Tongue (tissue), 1 donor: ENCODE measurements at regions not wholly inside any gene's neighbourhood (a gene's known extent, or its start where the extent isn't known, plus 50 kb on each side); places are given as distances from the start of the nearest gene placed in this dataset.
"Not testable (repeated sequence)": the region's sequence is repeated elsewhere in the genome, so short reads cannot be mapped to it uniquely, and the experiment has no call there.

Source experiments
- DNase-seq: peaks from one replicate; pipeline ENCODE4 v3.0.0-alpha.2; 2015

- DNase-seq: no peak
Observed at GRCh38 chr4:28835501-28835900, 1884.7 kb upstream of the PCDH7 start.

- no peak for DNase-seq
Observed at GRCh38 chr4:28842271-28842670, 1877.9 kb upstream of the PCDH7 start.

- no peak for DNase-seq
Observed at GRCh38 chr4:28845158-28845557, 1875.0 kb upstream of the PCDH7 start.

- DNase-seq: not testable (repeated sequence)
Observed at GRCh38 chr4:28857028-28857427, 1863.1 kb upstream of the PCDH7 start.

GRCh38 chr4:28868841-28869240 is 1851.3 kb upstream of the PCDH7 start:
- DNase-seq: no peak

- no peak for DNase-seq
Observed at GRCh38 chr4:28879178-28879577, 1841.0 kb upstream of the PCDH7 start.

GRCh38 chr4:28879900-28880299 is 1840.3 kb upstream of the PCDH7 start:
- no peak for DNase-seq

- DNase-seq: no peak
Observed at GRCh38 chr4:28883211-28883610, 1837.0 kb upstream of the PCDH7 start.

- DNase-seq: no peak
Observed at GRCh38 chr4:28886934-28887333, 1833.2 kb upstream of the PCDH7 start.

GRCh38 chr4:28890949-28891775 is 1829.0 kb upstream of the PCDH7 start:
- peak; percentile 1 for DNase-seq

- DNase-seq: no peak
Observed at GRCh38 chr4:28913466-28913865, 1806.7 kb upstream of the PCDH7 start.

- no peak for DNase-seq
Observed at GRCh38 chr4:28916585-28916984, 1803.6 kb upstream of the PCDH7 start.

GRCh38 chr4:28918871-28919270 is 1801.3 kb upstream of the PCDH7 start:
- no peak for DNase-seq

- DNase-seq: no peak
Observed at GRCh38 chr4:28921886-28922285, 1798.3 kb upstream of the PCDH7 start.

- no peak for DNase-seq
Observed at GRCh38 chr4:28926156-28926555, 1794.0 kb upstream of the PCDH7 start.

- DNase-seq: no peak
Observed at GRCh38 chr4:28942631-28943030, 1777.5 kb upstream of the PCDH7 start.

- DNase-seq: no peak
Observed at GRCh38 chr4:28947374-28947773, 1772.8 kb upstream of the PCDH7 start.

- no peak for DNase-seq
Observed at GRCh38 chr4:28948501-28948900, 1771.7 kb upstream of the PCDH7 start.

GRCh38 chr4:28966982-28967381 is 1753.2 kb upstream of the PCDH7 start:
- DNase-seq: no peak

- DNase-seq: no peak
Observed at GRCh38 chr4:28973587-28974350, 1746.4 kb upstream of the PCDH7 start.

GRCh38 chr4:28976369-28976768 is 1743.8 kb upstream of the PCDH7 start:
- DNase-seq: no peak

GRCh38 chr4:29002151-29002550 is 1718.0 kb upstream of the PCDH7 start:
- DNase-seq: no peak

- no peak for DNase-seq
Observed at GRCh38 chr4:29005838-29006237, 1714.3 kb upstream of the PCDH7 start.

GRCh38 chr4:29009908-29010307 is 1710.3 kb upstream of the PCDH7 start:
- DNase-seq: no peak
